Endothelial cell of hepatic sinusoid (primary cell): ENCODE measurements at regions not wholly inside any gene's neighbourhood (a gene's known extent, or its start where the extent isn't known, plus 50 kb on each side); places are given as distances from the start of the nearest gene placed in this dataset.

Experiments used
- in situ Hi-C: cut with HindIII; loops from 2 replicates; pipeline ENCODE4 v1.10.0; 2017; ENCODE audit warnings: low sequenced_read_pairs

DNA sequence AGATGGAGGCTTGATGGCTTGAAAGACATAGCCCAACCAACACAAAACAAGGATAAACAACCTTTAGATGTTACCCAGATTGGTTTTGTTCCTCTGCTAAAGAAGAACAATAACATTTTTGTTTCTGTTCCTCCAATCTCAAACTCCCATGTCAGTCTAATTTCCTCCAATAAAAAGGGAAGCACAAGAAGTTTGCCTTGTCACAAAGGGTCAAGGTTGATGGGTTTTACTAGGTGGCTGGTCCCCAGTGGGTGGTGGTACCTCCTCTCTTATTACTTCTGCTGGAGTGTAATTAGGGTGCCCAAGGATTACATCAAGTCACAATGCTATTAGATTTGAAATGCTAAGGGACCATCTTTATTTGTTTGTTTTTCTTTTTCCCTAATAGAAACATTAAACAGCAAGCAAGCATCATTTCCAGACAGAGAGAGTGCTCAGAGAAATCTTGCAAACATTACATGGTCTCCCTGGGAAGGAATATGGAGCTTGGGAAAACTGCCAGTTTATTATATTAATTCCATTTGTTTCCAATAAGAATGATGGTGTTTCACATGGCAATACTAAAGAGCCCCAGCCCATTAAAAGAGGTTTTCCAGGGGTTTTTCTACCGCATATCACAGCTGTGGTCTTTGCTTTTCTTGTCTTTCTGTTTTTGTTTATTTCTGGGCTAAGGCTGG lies 78.3 kb upstream of the AOAH start:
- in situ Hi-C loops, result no loop called here

GRCh38 chr7:36796850-36797536 lies 72.7 kb upstream of the AOAH start:
- in situ Hi-C loops, result no loop called here

GRCh38 chr7:36795451-36796021 lies 71.2 kb upstream of the AOAH start:
- in situ Hi-C loops, result no loop called here

DNA sequence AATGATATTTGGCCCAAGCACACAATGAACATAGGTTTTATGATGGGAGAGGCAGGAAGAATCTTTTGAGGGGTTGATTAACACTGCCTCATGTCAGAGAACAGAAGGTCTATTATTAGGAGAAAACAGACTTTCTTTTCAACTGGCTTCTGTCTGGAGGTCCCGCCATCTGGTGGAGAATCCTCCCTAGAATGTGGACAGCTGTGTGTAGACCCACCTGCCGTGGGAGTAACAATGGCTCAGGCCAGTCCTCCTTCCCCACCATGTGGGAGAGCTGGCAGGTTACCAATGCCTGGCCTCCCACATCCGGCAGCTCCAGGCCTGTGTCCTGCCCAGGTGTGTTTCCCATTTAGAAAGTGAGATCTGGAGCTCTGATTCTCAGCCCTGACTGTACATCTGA lies 70.4 kb upstream of the AOAH start:
- in situ Hi-C loops, result loop anchor here (5.0 kb wide), 1 partner anchor 33 kb away; no protein-coding TSS in a partner anchor

DNA sequence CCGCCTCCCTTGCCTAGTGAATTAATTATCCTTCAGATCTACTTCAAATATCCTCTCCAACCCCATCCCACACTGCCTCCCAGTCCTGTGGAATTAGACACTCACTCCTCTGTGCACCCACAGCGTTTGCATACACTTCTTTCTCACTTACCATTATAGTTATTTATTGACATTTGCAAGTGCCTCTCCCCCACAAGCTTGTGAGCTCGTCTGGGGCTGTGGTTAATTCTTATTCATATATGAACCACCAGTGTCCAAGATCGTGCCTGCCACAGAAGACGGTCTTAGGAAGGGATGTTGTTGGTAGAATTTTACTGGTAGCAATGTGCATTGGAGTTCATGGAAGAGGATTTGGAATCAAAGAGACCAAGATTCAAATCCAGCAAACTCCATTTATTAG lies 68.1 kb upstream of the AOAH start:
- in situ Hi-C loops, result loop anchor here (5.0 kb wide), 1 partner anchor 35 kb away; no protein-coding TSS in a partner anchor

DNA sequence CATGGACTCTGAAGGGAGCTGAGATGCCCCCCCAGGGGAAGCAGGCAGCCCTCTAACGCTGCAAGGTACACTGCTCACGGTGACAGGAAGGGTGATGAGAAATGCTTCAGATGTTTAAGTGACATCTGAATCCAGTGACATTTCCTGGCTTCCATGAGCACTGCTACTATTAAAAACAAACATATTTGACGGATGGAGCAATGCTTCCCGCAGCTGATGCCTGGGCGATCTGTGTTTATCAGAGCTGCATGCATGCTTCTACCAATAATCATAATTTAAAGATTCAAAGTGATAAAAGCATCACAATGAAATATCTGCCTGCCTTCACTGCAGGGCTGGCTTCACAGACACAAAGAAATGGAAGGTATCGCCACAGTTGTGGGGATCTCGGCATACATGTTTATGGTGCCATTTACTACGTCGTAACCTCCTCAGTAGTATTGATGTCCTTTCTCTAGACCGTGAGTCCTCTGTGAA lies 66.1 kb upstream of the AOAH start:
- in situ Hi-C loops, result loop anchor here (5.0 kb wide), 1 partner anchor 37 kb away; no protein-coding TSS in a partner anchor

DNA sequence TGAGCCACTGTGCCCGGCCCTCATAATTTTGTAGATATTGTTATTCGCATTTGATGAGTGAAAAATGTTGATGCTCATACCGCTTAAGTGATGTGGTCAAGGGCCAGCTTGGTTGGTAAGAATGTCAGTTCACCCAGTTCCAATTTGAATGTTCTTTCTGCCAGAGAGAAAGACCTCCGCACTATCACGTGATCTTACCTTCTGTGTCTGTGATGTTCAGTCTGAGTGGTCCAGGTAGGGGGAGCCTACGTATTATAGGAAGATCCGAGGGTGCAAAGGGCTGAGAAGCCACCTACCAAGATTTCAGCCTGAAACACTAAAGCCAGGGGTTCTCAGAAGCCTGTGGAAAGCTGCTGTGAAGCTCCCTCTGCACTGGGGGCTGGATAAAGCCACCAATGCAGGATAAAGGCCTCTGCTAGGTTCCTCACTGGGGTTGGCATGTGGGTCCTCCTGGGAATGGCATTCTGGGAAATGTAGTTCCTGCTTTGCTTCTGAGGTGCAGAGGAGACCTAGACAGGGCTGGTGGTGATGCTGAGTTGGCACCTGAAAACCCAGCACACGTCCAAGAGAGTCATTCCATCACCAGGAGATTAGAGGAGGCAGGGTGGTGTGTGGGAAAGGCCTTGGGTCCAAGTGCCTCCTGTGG lies 64.7 kb upstream of the AOAH start:
- in situ Hi-C loops, result no loop called here

DNA sequence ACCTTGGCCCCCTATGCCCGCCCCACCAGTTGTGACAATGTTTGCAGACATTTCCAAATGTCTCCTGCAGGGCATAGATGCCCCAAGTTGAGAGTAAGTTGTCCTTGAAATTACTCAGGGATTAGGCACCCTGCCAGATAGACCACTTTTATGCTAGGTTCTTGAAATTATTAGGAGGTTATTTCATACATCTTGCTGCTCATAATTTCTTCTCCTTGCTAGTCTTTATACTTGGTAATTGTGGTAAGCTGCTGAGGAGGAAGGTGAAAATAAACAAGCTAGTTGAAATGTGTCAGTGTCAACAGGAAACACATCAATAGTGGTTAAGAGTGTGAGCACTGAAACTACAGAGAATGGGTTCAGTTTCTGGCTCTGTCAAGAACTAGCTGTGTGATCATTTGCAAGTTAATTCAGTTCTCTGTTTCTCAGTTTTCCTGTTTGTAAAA lies 63.7 kb upstream of the AOAH start:
- in situ Hi-C loops, result no loop called here

GRCh38 chr7:36784991-36785940 lies 61.0 kb upstream of the AOAH start:
- in situ Hi-C loops, result no loop called here

DNA sequence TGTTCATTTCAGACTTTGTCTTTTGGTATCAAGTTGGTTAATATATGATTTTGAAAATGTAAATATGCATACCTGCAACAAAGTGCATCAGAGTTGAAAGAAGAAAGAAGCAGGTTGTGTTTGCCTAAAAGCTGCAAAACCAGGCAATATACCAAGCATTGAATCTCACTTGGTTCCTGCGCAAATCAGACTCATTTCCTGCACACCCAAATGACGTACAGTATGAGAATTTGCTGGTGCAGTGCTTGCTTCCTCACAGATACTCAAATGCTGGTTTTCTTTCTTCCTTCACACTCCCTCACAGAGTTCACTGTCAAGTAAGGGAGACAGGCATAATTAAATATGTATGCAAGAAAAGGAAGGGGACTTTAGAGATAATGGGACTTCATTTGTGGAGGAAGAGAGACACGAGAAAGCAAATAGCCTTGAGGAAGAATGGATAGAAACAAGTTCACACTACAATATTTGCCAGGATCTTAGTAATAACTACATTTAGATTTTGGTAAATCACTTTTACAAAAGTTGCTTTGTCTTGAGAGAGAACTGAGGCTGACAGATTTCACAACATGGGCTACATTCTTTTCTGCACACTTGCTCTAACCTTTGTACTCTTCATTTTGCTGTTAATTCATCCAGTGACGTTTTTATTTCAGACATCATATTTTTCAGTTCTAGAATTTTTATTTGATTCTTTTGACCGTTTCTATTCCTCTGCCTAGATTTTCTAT lies 56.9 kb upstream of the AOAH start:
- in situ Hi-C loops, result no loop called here

DNA sequence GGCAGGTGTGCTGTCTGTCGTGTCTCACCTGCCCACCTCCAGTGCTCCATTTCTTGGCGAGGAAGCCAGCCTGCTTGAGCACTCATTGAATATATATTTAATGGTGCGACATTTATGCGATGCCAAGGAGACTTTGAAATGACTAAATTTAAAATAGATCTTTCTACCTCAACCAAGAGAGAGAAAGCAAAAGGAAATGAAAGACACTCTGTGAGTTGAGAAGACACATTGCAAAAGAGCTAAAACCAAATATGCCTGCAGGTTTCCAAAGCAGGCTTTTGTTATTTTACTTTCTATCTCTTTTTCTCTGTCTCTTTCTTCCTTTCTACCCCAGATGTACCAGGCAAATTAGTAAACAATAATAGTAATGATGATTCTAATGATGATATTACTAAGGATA lies 53.6 kb upstream of the AOAH start:
- in situ Hi-C loops, result no loop called here

DNA sequence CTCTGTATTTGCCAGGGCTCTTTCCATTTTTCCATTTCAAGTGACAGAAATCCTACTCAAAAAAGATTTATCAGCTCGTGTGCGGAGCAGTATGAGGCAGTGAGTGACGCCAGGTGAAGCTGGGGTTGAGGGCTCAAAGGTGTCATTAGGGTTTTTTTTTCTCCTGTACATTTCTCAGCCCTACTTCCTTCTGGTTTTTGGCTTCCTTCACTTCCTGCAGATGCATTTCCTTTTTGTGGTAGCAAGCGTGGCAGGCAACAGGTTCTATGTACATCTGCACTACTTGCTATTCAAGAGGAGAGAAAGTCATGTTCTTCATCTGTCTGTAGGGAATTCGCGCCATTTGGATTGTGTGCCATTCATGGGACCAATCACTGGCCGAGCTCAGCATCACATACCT lies 52.8 kb upstream of the AOAH start:
- in situ Hi-C loops, result no loop called here

DNA sequence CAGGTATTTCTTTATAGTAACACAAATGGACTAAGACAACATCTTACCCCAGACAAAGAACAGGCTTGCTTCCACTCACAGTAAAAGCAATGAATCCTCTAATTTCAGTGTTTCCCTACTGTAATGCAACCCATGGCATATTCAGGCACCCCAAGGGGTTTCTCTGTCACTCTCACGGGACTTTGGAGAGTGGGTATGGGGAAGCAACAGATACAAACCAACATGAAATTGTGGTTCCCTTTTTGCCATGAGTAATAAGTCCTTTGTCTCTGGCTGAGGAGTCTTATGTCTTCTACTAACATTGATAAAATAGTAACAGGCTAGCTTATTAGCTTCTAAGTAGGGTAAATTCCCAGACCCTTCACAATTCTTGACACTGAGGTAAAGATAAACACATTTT lies 51.4 kb upstream of the AOAH start:
- in situ Hi-C loops, result no loop called here

DNA sequence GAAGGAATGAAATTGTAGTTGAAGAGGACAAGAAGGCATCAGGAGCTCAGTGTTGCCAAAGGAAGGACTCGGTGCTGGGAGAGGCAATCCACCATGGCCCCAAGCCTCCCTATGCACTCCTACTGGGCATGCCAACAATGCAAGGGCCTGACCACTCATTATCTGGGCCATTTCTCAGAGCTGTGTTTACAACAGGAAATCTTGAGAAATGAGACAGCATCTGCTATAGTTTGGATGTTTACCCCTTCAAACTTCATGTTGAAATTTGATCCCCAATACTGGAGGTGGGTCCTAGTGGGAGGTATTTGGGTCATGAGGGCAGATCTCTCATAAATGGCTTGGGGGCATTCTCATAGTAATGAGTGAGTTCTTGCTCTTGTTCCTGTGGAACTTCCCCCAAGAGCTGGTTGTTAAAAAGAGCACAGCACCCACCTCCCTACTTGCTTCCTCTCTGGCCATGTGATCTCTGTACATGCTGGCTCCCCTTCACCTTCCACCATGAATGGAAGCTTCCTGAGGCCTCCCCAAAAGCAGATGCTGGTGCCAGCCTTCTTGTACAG lies 50.8 kb upstream of the AOAH start:
- in situ Hi-C loops, result no loop called here
